Inflammatory macrophage (primary cell): ENCODE measurements at regions not wholly inside any gene's neighbourhood (a gene's known extent, or its start where the extent isn't known, plus 50 kb on each side); places are given as distances from the start of the nearest gene placed in this dataset.
"Not testable (repeated sequence)": the region's sequence is repeated elsewhere in the genome, so short reads cannot be mapped to it uniquely, and the experiment has no call there.

ENCODE experiments used
- DNase-seq, 2 donors: peaks; one replicate each; pipeline ENCODE4 v3.0.0-alpha.2; 2020 to 2022

GRCh38 chr1:148679050-148679786 lies 69.4 kb upstream of the NUDT4B start:
- peak in 1 of 2 donors; percentile 33 for DNase-seq

- not testable (repeated sequence) for DNase-seq
Measured at GRCh38 chr1:148679787-148680326, 68.7 kb upstream of the NUDT4B start.

GRCh38 chr1:148686735-148687134 lies 61.8 kb upstream of the NUDT4B start:
- DNase-seq, result not testable (repeated sequence)

- not testable (repeated sequence) for DNase-seq
Measured at GRCh38 chr1:148687376-148687775, 61.2 kb upstream of the NUDT4B start.
